HG02852 (cell line): ENCODE measurements at regions not wholly inside any gene's neighbourhood (a gene's known extent, or its start where the extent isn't known, plus 50 kb on each side); places are given as distances from the start of the nearest gene placed in this dataset.

Experiments
- ATAC-seq: cut with Tn5 transposase; IDR thresholded peaks from one replicate; pipeline ENCODE4 v1.9.1; 2021; ENCODE audit warnings: mild to moderate bottlenecking, moderate library complexity; ENCODE audit not compliant: unreplicated experiment

DNA sequence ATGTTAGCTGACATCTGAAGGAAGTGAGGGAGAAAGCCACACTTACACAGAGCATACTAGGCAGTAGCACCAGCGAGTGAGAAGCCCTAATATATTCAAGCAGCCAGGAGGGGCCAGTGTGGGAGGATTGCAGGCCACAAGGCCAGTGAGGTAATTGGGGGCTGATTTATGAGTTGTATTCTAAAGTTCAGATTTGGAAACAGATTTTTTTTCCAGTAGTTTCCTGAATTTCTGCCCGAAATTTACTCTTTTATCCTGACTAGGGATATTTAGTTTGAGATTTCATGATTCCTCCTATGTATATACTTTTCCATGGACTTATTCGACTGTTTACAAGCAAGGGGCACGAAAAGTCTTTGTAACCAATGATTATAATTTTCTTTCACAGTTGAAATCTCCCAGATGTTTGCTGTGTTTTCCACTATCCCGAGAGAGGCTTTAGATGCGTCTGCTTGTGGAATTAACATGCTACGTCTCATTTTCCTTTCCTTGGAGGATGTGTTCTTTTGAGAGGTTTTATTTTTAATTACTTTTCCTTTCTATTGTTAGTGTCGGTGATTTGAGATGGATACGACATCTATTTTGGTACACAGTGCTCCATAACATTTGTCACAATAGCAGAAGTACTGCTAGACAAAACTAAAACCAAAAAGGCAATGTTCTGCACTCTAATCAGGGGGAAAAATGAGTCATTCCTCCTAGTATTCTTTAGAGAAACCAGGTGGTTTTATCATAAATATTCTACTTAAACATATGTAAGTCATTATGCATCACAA is 356.3 kb upstream of the HSF2 start:
- no peak for ATAC-seq

DNA sequence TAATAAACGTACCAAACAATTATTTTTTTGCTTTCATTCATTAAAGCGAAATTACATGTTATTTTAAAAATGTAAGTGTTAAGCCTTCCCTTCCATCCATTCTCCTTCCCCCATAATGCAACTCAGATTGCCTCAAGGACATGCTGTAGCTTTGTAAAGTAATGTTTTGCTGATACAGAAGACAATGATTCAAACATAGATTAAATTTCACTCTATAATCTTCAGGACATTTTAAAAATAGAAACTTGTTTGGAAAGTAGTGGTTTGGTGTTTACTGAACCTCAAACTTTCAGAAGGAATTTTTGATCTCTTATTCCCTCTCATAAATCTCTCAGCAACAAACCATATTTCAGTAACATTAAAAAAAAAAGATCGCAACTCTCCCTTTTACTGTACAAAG is 350.9 kb upstream of the HSF2 start:
- ATAC-seq: no peak

DNA sequence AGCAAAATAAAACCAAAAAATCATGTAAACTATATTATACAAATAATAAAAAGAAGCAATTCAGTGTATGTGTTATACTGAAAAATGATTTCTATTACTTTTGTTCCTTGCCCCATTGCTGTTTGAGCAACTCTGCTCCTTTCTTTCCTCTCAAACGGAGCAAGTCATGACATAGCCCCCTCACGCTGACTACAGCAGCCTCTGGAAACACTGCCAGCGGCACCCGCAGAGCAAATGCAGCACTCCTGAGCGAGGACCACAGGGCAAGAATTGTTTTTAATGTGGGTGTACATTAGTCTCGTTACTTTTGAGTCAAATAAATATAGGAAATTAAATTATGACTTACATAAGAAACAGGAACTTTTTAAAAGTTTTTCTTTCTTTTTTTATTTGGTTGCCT is 350.1 kb upstream of the HSF2 start:
- no peak for ATAC-seq

DNA sequence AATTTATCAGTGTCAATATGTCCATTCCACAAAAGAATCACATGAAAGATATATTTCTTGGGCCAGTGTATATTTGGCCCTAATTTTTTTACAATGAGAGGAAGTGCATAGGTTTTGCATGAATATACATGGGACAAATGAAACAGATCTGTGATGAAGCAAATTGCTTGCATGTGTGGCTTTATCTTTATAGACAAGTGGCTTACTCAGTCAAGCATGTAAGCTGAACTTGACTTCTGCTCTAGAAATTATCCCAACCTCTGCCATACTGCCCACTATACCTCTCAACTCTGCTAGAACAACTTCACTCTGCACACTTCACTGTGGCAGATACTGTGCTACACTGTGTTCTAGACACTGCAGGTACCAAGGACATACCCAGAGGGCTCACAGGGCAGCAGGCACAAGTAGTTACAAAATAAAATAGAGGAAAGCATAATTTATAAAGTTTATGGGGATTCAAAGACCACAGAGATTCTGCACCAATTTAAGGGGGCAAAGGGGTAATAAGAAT is 349.2 kb upstream of the HSF2 start:
- no peak for ATAC-seq

DNA sequence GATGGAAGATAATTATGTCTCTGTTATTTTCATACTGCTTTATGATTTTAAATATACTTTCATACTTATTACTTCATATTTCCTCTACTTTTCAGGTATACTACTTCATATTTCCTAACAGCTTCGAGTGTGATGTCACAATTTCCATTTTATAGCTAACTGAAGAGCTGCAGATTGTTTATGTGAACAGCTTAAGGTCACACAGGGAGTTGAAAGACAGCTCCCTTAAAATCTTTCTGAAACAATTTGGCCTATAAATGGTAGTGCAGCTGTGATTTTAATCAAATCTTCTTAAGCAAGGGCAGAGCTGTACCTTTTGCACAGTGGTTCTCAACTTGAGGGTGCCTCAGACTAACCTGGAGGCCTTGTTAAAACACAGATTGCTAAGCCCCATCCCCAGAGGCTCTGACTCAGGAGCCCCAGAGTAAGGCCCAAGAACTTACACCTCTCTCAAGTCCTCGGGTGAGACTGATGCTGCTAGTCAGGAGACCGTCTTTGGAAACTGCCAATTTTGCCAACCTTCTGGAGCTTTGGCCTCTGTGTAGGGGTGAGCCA is 347.0 kb upstream of the HSF2 start:
- ATAC-seq: no peak

DNA sequence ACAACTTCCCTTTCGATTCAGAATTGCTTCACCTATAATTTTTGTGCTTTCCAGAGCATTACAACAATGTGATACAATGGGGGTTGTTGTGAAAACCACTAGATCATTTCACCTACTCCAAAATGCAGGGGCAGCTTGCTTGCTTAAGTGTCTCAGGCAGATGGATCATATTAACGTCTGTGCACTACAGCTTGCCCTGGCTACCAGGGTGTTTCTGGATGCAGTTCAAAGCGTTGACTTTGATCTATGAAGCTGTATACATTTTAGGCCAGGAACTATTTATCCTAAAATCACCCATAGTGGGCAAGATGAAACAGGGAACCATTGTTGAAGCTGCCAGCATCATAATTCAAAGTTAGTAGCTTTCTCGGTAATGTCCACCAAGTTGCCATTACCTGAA is 339.5 kb upstream of the HSF2 start:
- no peak for ATAC-seq

- ATAC-seq: no peak
These were observed 337.6 kb upstream of the HSF2 start for GRCh38 chr6:122061855-122062254.

DNA sequence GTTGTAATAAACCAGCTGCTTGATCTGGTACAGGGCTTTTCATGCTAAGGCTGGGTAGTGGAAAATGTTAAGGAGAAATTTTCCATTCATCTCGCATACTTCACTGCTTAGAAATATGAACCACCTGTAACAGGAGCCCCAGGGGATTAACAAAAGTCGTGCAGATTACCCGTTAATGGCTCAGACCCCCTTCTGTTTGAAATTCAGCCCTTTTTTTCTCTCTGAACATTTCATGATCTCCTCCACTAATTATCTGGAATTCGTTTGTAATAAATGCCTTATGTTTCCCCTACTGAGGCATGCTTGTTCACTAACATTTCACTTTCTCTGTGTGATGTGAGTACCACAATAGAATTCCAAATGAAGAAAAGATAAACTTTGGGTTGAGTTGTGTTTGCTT is 336.4 kb upstream of the HSF2 start:
- ATAC-seq: no peak

- ATAC-seq: no peak
These were observed 335.7 kb upstream of the HSF2 start for GRCh38 chr6:122063761-122064160.

DNA sequence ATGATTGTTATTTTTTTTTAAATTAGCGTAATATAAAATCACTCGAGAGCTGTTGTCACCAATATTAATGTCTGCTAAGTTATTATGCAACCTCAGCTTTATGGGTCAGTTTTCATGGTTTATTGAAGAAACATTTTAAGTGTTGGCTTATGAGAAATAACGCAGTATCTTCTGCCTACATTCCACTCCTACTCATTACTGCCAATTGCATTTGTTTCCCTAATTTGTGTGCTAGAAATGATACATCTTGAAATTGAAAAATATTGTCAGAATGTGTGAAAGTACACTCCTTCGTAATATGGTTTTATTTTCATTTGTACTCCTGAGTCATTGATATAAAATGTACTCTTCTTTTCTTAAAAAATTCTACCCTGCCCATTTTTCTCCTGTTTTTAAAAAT is 333.3 kb upstream of the HSF2 start:
- no peak for ATAC-seq

- ATAC-seq: no peak
These were observed 331.1 kb upstream of the HSF2 start for GRCh38 chr6:122068291-122068769.

GRCh38 chr6:122069932-122070331 is 329.5 kb upstream of the HSF2 start:
- no peak for ATAC-seq

DNA sequence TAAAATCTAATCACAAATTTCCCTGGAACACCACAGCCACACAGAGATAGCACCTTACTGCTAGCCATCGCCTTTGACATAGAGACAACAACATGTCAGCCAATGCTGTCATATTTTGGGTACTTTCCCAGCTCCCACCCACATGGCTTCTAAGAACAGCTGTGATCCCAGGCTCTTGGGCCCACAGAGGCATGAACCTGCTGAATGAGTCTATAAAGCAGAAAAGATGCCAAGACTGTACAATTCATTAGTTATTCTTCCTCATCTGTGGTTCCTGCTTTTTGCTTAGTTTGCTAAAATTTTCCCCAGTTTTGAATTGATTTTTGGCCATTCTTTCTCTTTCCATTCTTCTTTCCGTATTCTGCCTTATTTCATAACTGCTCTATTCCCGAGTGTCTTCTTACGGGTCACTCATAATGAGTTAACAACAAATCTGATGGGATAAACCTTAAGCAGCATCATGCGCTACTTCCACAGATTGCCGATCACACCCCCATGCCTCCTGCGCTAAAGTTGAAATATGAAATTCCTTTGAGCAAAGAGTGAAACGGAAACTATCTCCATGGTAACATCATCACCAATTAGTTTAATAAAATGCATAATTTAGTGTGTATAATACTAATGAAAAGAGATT is 327.3 kb upstream of the HSF2 start:
- no peak for ATAC-seq

DNA sequence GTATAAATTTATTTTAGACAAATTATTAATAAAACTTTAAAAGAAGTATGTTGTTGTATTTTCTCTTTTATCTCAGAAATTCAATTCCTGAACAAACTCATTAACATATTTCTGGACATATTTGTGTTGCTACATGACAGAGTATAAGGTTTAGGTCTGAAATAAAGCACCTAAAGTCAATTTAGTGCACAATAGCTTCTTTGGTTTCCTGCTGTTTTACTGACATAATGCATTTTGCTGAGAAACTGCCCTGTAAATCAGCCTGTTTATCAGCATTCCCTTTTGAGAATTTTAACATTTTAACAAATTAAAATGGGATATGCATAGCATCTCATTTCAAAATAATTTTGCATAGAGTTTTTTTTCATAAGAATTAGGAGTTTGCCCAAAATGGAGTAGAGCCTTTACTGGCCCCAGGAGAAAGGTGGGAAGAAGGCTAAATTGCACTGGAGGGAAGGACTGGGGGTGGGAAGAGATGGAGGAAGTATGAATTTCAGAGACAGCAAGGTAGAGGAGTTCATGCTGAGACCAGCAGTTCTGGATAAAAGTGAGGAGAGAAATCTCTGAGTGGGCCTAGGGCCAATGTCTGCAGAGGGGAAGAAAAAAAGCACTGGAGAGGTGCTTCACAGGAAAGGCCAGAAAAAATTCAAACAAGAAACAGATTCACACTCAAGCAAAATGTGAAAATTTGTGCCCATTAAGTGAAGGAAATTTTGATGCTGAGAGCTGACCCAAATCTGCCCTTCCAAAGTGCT is 324.2 kb upstream of the HSF2 start:
- no peak for ATAC-seq

- ATAC-seq: no peak
These were observed 323.5 kb upstream of the HSF2 start for GRCh38 chr6:122075917-122076316.

DNA sequence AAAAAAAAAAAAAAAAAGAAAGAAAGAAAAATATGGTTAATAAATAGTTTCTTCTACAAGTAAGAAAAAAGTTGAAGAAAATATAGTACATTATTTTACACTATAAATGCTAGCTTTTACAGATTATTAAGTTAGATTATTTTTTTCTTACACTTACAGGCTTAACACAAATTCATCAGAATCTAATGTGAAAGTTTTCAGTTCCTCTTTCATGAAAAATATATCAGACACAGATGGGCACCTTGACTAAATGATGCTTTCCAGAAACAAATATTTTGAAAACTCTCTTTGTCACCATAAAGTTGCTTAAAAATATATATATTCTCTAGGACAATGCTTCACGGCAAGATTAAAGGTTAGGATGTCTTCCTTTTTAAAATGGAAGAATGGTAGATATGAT is 321.8 kb upstream of the HSF2 start:
- ATAC-seq: no peak

- no peak for ATAC-seq
These were observed 321.0 kb upstream of the HSF2 start for GRCh38 chr6:122078481-122078880.

DNA sequence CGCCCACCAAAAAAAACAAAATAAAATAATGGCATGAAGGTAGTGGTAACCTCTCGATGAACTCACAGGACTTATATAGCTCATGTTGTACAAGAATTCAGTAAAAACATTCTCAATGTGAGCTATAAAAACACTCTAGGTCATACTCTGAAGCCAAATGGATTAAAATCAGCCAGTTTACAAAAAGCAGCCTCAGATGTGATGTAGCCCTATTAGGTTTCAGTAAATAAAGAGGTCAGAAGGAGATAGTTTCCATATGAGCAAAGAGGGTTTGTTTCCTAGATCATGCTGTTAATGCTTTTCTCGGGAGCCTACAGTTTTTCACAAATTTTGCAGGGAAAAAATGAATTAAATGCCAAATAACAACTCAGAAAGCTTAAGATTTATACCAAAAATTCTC is 319.5 kb upstream of the HSF2 start:
- ATAC-seq: no peak

DNA sequence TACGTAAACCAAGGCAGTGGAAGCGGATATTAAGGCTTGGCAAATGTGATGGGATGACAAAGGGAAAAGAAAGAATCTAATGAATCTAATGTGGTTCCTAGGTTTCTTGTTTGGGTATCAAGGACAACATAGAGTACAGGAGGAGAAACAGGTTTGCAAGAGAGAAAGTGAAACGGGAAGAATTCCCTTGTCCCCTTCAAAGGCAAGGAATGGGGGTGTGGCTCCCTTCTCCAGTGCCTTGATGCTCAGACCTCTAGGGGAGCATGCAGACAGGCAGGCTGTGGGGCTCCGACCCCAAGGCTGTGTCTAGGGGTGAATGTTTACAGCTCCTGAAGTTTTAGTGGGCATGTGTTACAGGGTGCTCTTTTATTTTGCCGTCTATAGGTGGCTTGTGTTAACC is 317.5 kb upstream of the HSF2 start:
- ATAC-seq: no peak

- ATAC-seq: no peak
These were observed 317.1 kb upstream of the HSF2 start for GRCh38 chr6:122082370-122082769.

DNA sequence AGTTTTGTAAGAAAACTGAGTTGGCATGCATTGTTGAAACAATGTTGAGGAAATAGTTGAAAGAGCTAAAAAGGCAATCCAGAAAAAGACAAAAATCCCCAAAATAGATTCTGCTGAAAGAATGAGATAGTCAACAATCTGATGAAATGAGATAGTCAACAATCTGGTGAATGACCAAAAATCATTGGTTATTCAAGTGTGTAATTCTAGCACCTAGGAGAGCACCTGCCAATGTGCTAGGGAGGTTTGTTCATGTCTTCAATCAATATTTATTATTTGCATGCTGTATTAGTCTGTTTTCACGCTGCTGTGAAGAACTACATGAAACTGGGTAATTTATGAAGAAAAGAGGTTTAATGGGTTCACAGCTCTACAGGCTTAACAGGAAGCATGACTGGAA is 307.1 kb upstream of the HSF2 start:
- no peak for ATAC-seq
